H1 (cell line): ENCODE measurements at regions not wholly inside any gene's neighbourhood (a gene's known extent, or its start where the extent isn't known, plus 50 kb on each side); places are given as distances from the start of the nearest gene placed in this dataset.

Experiments used
- CTCF ChIA-PET: fragments of 300-600 bp; sonication (Branson Sonifier 250); formaldehyde crosslinking; loops from one replicate; lab custom pipeline; 2021; ENCODE audit not compliant: partially characterized antibody; lab: Charles Lee
- POLR2A ChIA-PET: fragments of 300-600 bp; sonication (Branson Sonifier 250); formaldehyde crosslinking; loops from one replicate; lab custom pipeline; 2021; ENCODE audit warnings: inconsistent platforms; ENCODE audit not compliant: partially characterized antibody; lab: Charles Lee
- DNase-seq, 2 experiments: peaks; one replicate each; pipeline versions ENCODE4 v3.0.0 to v3.0.0-alpha.2; 2010 to 2022; ENCODE audit warnings: low spot score in 2 of 2, low read depth in 1 of 2, mixed read lengths in 1 of 2
- FAIRE-seq: peaks from 2 replicates; lab custom pipeline; 2011; peaks lifted over from hg19 to GRCh38; lab: Jason Lieb, UNC
- H2AFZ ChIP-seq: 2 replicates; pipeline ENCODE4 v1.8.1; 2012; ENCODE audit warnings: low read length, inconsistent platforms
- H2AK5ac ChIP-seq: 2 replicates; pipeline ENCODE4 v1.6.1; 2013; ENCODE audit warnings: low read depth, low read length
- H2BK120ac ChIP-seq: replicated peaks from 2 replicates; pipeline ENCODE3; 2013; ENCODE audit warnings: low read depth, low read length, inconsistent platforms
- H2BK12ac ChIP-seq: 2 replicates; pipeline ENCODE4 v1.6.1; 2013; ENCODE audit warnings: low read depth, low read length
- H2BK15ac ChIP-seq: 2 replicates; pipeline ENCODE4 v1.6.1; 2013; ENCODE audit warnings: low read length
- H2BK20ac ChIP-seq: 2 replicates; pipeline ENCODE4 v1.6.1; 2013; ENCODE audit warnings: low read length
- H2BK5ac ChIP-seq: 2 replicates; pipeline ENCODE4 v1.6.1; 2013; ENCODE audit warnings: low read depth, low read length
- H3K14ac ChIP-seq: 2 replicates; pipeline ENCODE4 v1.6.1; 2013; ENCODE audit warnings: inconsistent platforms; ENCODE audit not compliant: insufficient read length
- H3K18ac ChIP-seq: 2 replicates; pipeline ENCODE4 v1.6.1; 2013; ENCODE audit warnings: low read length; ENCODE audit errors: extremely low read depth
- H3K23ac ChIP-seq: 2 replicates; pipeline ENCODE4 v1.6.1; 2013; ENCODE audit warnings: inconsistent platforms; ENCODE audit not compliant: insufficient read length
- H3K23me2 ChIP-seq: 2 replicates; pipeline ENCODE4 v1.6.1; 2013; ENCODE audit warnings: low read depth, low read length
- H3K27ac ChIP-seq: 2 replicates; pipeline ENCODE4 v1.6.1; 2011; ENCODE audit warnings: low read depth, low read length, inconsistent platforms
- H3K27me3 ChIP-seq, 4 experiments: replicated peaks in 1 of 4; 1 replicate in 1 of 4; 2 replicates in 3 of 4; pipeline versions ENCODE4 v1.6.1 to v1.8.1; 2011 to 2013; ENCODE audit warnings: low read length in 3 of 4, mild to moderate bottlenecking in 3 of 4, inconsistent platforms in 2 of 4, mixed read lengths in 2 of 4, moderate library complexity in 1 of 4; ENCODE audit not compliant: control insufficient read depth in 3 of 4, insufficient read depth in 3 of 4; ENCODE audit errors: extremely low read depth in 1 of 4
- H3K36me3 ChIP-seq, 4 experiments: 2 replicates each; pipeline versions ENCODE4 v1.6.1 to v1.8.1; 2011 to 2013; ENCODE audit warnings: mild to moderate bottlenecking in 4 of 4, low read length in 3 of 4, moderate library complexity in 2 of 4, control low read depth in 1 of 4, inconsistent platforms in 1 of 4; ENCODE audit not compliant: insufficient read depth in 4 of 4, control insufficient read depth in 2 of 4
- H3K4ac ChIP-seq: replicated peaks from 2 replicates; pipeline ENCODE3; 2013; ENCODE audit warnings: low read length, low read depth, mixed read lengths, inconsistent platforms; ENCODE audit not compliant: insufficient read length
- H3K4me1 ChIP-seq, 4 experiments: replicated peaks in 1 of 4; 1 replicate in 1 of 4; 2 replicates in 3 of 4; pipeline versions ENCODE4 v1.6.1 to v1.8.1; 2011 to 2013; ENCODE audit warnings: low read length in 3 of 4, inconsistent platforms in 2 of 4, mixed read lengths in 1 of 4; ENCODE audit not compliant: insufficient read depth in 4 of 4, control insufficient read depth in 3 of 4
- H3K4me2 ChIP-seq, 2 experiments: 2 replicates each; pipeline versions ENCODE4 v1.6.1 to v1.8.1; 2011 to 2013; ENCODE audit warnings: low read depth in 2 of 2, low read length in 2 of 2, control low read depth in 1 of 2, inconsistent platforms in 1 of 2, mild to moderate bottlenecking in 1 of 2; ENCODE audit not compliant: insufficient read depth in 1 of 2
- H3K4me3 ChIP-seq, 4 experiments: fragments of 200-600, 300-600 bp in 1 of 4; sonication (generic), shearing (Covaris generic), sonication (Bioruptor Twin) in 1 of 4; 2 replicates each; pipeline versions ENCODE4 v1.5.1 to v1.8.1; 2011 to 2016; ENCODE audit warnings: low read length in 4 of 4, low read depth in 3 of 4, control low read depth in 2 of 4, inconsistent platforms in 2 of 4, mild to moderate bottlenecking in 2 of 4, mixed read lengths in 1 of 4, moderate library complexity in 1 of 4; ENCODE audit not compliant: insufficient read depth in 2 of 4; ENCODE audit errors: extremely low read depth in 1 of 4
- H3K56ac ChIP-seq: replicated peaks from 2 replicates; pipeline ENCODE3; 2013; ENCODE audit warnings: low read depth, mild to moderate bottlenecking, mixed read lengths, low read length, inconsistent platforms; ENCODE audit not compliant: insufficient read length
- H3K79me1 ChIP-seq: 2 replicates; pipeline ENCODE4 v1.6.1; 2013; ENCODE audit warnings: low read depth, low read length, control low read depth
- H3K79me2 ChIP-seq, 2 experiments: 2 replicates each; pipeline versions ENCODE4 v1.6.1 to v1.8.1; 2012 to 2013; ENCODE audit warnings: low read length in 2 of 2, mild to moderate bottlenecking in 2 of 2, inconsistent platforms in 1 of 2; ENCODE audit not compliant: insufficient read depth in 2 of 2, control insufficient read depth in 1 of 2
- H3K9ac ChIP-seq, 4 experiments: replicated peaks in 1 of 4; 1 replicate in 1 of 4; 2 replicates in 3 of 4; pipeline versions ENCODE4 v1.6.1 to v1.8.1; 2011 to 2013; ENCODE audit warnings: low read depth in 3 of 4, low read length in 3 of 4, control low read depth in 2 of 4, mild to moderate bottlenecking in 2 of 4, moderate library complexity in 2 of 4, inconsistent platforms in 1 of 4; ENCODE audit errors: extremely low read depth in 1 of 4
- H3K9me3 ChIP-seq, 2 experiments: 2 replicates each; pipeline versions ENCODE4 v1.6.1 to v1.8.1; 2012 to 2013; ENCODE audit warnings: mild to moderate bottlenecking in 2 of 2, moderate library complexity in 2 of 2, control low read depth in 1 of 2, inconsistent platforms in 1 of 2, low read depth in 1 of 2, low read length in 1 of 2, mixed read lengths in 1 of 2; ENCODE audit not compliant: insufficient read depth in 2 of 2
- H4K20me1 ChIP-seq, 2 experiments: replicated peaks in 1 of 2; 2 replicates each; pipeline versions ENCODE3 to v1.8.1; 2011 to 2013; ENCODE audit warnings: inconsistent platforms in 2 of 2, low read length in 2 of 2, mild to moderate bottlenecking in 1 of 2; ENCODE audit not compliant: insufficient read depth in 2 of 2, control insufficient read depth in 1 of 2
- H4K5ac ChIP-seq: 2 replicates; pipeline ENCODE4 v1.6.1; 2013; ENCODE audit warnings: low read length, low read depth, mixed read lengths, inconsistent platforms; ENCODE audit not compliant: insufficient read length
- H4K8ac ChIP-seq: 2 replicates; pipeline ENCODE4 v1.8.0; 2013; ENCODE audit warnings: mild to moderate bottlenecking, moderate library complexity, low read length, inconsistent platforms; ENCODE audit not compliant: insufficient read depth; ENCODE audit errors: extremely low read depth
- H4K91ac ChIP-seq: replicated peaks from 2 replicates; pipeline ENCODE3; 2013; ENCODE audit warnings: low read length, mixed read lengths, inconsistent platforms; ENCODE audit not compliant: insufficient read length
- CBX8 ChIP-seq: fragments of 300-800, 300-1000 bp; sonication (generic); IDR thresholded peaks from 2 replicates; pipeline ENCODE4 v1.7.1; 2016; ENCODE audit warnings: low read depth, low read length, borderline replicate concordance
- CHD2 ChIP-seq: IDR thresholded peaks from 2 replicates; pipeline ENCODE4 v1.6.1; 2012; ENCODE audit warnings: low read length, improper control_type of control experiment
- GABPA ChIP-seq: IDR thresholded peaks from 2 replicates; pipeline ENCODE4 v1.6.1; 2011; ENCODE audit warnings: mild to moderate bottlenecking, low read length, moderate library complexity, borderline replicate concordance; ENCODE audit not compliant: insufficient read depth
- HDAC2 ChIP-seq, 2 experiments: fragments of 300-600 bp in 1 of 2; sonication (generic) in 1 of 2; IDR thresholded peaks; 2 replicates each; pipeline ENCODE4 v1.6.1; 2011 to 2012; ENCODE audit warnings: low read depth in 2 of 2, low read length in 2 of 2, mild to moderate bottlenecking in 2 of 2, moderate library complexity in 2 of 2, borderline replicate concordance in 1 of 2, inconsistent platforms in 1 of 2
- JUN ChIP-seq: IDR thresholded peaks from 2 replicates; pipeline ENCODE4 v1.6.1; 2011; ENCODE audit warnings: low read depth, mild to moderate bottlenecking, improper control_type of control experiment, low read length
- POU5F1 ChIP-seq: IDR thresholded peaks from 2 replicates; pipeline ENCODE4 v1.6.1; 2011; ENCODE audit warnings: low read depth, mild to moderate bottlenecking, low read length, moderate library complexity
- SIN3A ChIP-seq, 2 experiments: IDR thresholded peaks in 1 of 2; conservative IDR thresholded peaks in 1 of 2; 2 replicates each; pipeline ENCODE4 v1.6.1; 2011 to 2012; ENCODE audit warnings: low read length in 2 of 2, improper control_type of control experiment in 1 of 2, low read depth in 1 of 2, mild to moderate bottlenecking in 1 of 2
- WGBS, 2 experiments: shearing (Covaris generic) in 1 of 2; methylation state at CpG; one replicate each; pipeline versions ENCODE4 v1.1.6 to v1.1.7; 2013 to 2015; ENCODE audit warnings: low lambda C conversion rate in 2 of 2, mixed read lengths in 2 of 2, inconsistent platforms in 1 of 2, low coverage in 1 of 2, missing lambda C conversion rate in 1 of 2; ENCODE audit not compliant: insufficient replicate concordance in 2 of 2, insufficient coverage in 1 of 2, insufficient read length in 1 of 2; ENCODE audit errors: extremely low coverage in 1 of 2, missing lambda C conversion rate in 1 of 2; 5-methylcytosine and 5-hydroxymethylcytosine counted together
- TF ChIP-seq, protein P1 (sequence below): IDR thresholded peaks from 2 replicates; pipeline ENCODE4 v1.6.1; 2012; ENCODE audit warnings: inconsistent platforms
- TF ChIP-seq, protein P2 (sequence below): IDR thresholded peaks from 2 replicates; pipeline ENCODE4 v1.6.1; 2011; ENCODE audit warnings: low read length, improper control_type of control experiment

DNA sequence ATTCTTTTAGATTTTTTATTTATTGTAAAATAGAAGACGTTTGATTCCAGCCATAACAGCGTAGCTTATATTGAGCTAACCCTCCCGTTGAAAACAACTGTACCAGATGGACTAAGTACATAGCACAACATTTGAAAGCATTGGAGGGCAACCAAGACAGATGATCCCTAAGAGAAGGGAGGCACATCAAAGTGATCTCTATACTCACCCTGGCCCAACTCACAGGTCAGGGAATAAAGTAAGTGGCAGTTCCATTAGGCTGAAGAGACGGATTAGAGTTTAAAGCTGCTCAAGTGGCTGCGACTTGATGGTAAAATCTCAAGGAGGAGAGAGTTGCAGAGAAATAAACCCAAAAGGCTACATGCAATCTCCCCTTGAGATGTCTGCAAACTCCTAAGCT is 65.1 kb upstream of the ITM2B start:
- H3K4ac ChIP-seq: no peak overlapping the region

More for the DNA sequence above, 65.1 kb upstream of the ITM2B start:
- H4K20me1 ChIP-seq: no peaks in the 10 kb centered on the region
- H3K18ac ChIP-seq: no peak overlapping the region
- H4K5ac ChIP-seq: no peak overlapping the region
- H2BK20ac ChIP-seq: no peak overlapping the region
- H2AFZ ChIP-seq: no peak overlapping the region
- no peak overlapping the region for H3K27ac ChIP-seq
- H3K4me1 ChIP-seq: peaks cover 0 to 4% (median 3%) of the 10 kb centered on the region in 4 experiments; a peak in 2 of 7 replicates
- no peak overlapping the region for H2BK120ac ChIP-seq
- no peaks in the 10 kb centered on the region for H3K23me2 ChIP-seq
- H3K27me3 ChIP-seq: peaks cover 0 to 2% (median 0%) of the 10 kb centered on the region in 4 experiments; a peak in 1 of 7 replicates
- no peaks in the 10 kb centered on the region for H3K36me3 ChIP-seq
- TF ChIP-seq GABPA: no peak
- no peak for TF ChIP-seq CBX8
- TF ChIP-seq HDAC2 (IDR thresholded peaks at IDR 0.05; ENCODE audit: borderline replicate concordance in 1 of 2, low read depth in 2 of 2, low read length in 2 of 2): no peak
- no peak for TF ChIP-seq SIN3A (conservative IDR thresholded peaks at IDR 0.05 in 1 of 2, IDR thresholded peaks at IDR 0.05 in 1 of 2; ENCODE audit: low read depth in 1 of 2, low read length in 2 of 2)
- no peak for TF ChIP-seq CHD2
- TF ChIP-seq JUN: no peak
- TF ChIP-seq, protein P1, sequence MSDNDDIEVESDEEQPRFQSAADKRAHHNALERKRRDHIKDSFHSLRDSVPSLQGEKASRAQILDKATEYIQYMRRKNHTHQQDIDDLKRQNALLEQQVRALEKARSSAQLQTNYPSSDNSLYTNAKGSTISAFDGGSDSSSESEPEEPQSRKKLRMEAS: no peak
- no peak for TF ChIP-seq POU5F1
- TF ChIP-seq, protein P2, sequence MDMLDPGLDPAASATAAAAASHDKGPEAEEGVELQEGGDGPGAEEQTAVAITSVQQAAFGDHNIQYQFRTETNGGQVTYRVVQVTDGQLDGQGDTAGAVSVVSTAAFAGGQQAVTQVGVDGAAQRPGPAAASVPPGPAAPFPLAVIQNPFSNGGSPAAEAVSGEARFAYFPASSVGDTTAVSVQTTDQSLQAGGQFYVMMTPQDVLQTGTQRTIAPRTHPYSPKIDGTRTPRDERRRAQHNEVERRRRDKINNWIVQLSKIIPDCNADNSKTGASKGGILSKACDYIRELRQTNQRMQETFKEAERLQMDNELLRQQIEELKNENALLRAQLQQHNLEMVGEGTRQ: no peak
- no peak overlapping the region for H2BK15ac ChIP-seq
- no peaks in the 10 kb centered on the region for H3K79me2 ChIP-seq
- H3K56ac ChIP-seq: no peak overlapping the region
- WGBS, 2 experiments: 84% methylated on average over 5 of the region's 5 CpGs; no CpG with 5 or more reads in 1 of the 2 experiments
- H3K79me1 ChIP-seq: no peaks in the 10 kb centered on the region
- H3K4me3 ChIP-seq: no peak overlapping the region
- POLR2A ChIA-PET: interaction anchor here (0.5 kb wide), 1 partner anchor 65 kb away, joined by 3 read pairs; the partner anchor contains the start of gene ITM2B
- H3K23ac ChIP-seq: no peak overlapping the region
- H2BK12ac ChIP-seq: no peak overlapping the region
- no peak overlapping the region for H2BK5ac ChIP-seq
- H3K14ac ChIP-seq: no peak overlapping the region
- H3K4me2 ChIP-seq: no peak overlapping the region
- H2AK5ac ChIP-seq: no peak overlapping the region
- DNase-seq (no peak), FAIRE-seq (no peak)
- H3K9me3 ChIP-seq: no peaks in the 10 kb centered on the region
- CTCF ChIA-PET: interaction anchor here (1.2 to 1.6 kb wide), 3 partner anchors 13 to 412 kb away, joined by 3 to 4 read pairs (median 3); no protein-coding TSS in a partner anchor
- H4K91ac ChIP-seq: no peak overlapping the region
- no peak overlapping the region for H4K8ac ChIP-seq
- H3K9ac ChIP-seq: no peak overlapping the region
